NT2/D1 (cell line): ENCODE measurements at regions not wholly inside any gene's neighbourhood (a gene's known extent, or its start where the extent isn't known, plus 50 kb on each side); places are given as distances from the start of the nearest gene placed in this dataset.

Experiments used
- SUZ12 ChIP-seq: IDR thresholded peaks from 2 replicates; pipeline ENCODE4 v1.6.1; 2011; ENCODE audit not compliant: insufficient read length, insufficient read depth; ENCODE audit errors: extremely low read depth
- YY1 ChIP-seq: IDR thresholded peaks from 2 replicates; pipeline ENCODE4 v1.6.1; 2011; ENCODE audit not compliant: insufficient read length, insufficient read depth

- no peak for TF ChIP-seq YY1
- TF ChIP-seq SUZ12 = no peak
Measured at GRCh38 chr2:47724221-47724981, 58.5 kb upstream of the MSH6 start.
